GM21367 (cell line): ENCODE measurements at regions not wholly inside any gene's neighbourhood (a gene's known extent, or its start where the extent isn't known, plus 50 kb on each side); places are given as distances from the start of the nearest gene placed in this dataset.

ENCODE experiments used
- ATAC-seq: cut with Tn5 transposase; IDR thresholded peaks from one replicate; pipeline ENCODE4 v1.9.1; 2021; ENCODE audit not compliant: unreplicated experiment

DNA sequence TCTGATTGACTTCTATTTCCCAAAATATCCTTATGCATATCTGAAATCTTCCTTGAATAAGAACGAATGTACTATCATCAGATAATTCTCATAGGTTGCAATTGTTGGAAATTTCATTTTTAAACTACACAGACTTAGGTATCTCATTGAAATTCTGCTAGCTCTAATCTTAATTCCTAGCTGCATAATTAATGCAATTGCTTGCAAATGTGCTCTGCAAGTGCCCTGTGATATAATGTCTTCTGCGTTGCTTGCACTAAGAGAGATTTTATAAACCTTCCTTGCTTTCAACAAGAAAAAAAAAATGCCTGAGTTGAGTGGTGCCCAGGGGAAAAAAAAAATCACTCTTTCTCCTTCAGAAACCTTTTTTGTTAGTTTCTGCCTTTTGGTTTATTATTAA lies 354.9 kb downstream of the TFAP2A start:
- ATAC-seq: no peak

DNA sequence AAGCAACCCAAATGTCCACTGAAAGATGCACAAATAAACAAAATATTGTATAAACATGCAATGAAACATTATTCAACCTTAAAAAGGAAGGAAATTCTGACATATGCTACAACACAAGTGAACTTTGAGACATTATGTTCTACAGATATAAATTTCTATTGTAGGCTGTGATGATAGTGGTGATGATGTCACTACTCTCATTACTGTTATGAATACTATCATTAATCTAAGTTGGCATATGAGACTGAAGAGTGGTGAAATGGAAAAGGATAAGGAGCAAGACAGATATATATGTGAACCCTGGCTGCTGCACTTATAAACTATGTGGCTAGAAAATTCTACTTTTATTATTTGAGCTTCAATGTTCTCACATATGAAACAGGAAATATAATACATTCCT lies 360.2 kb downstream of the TFAP2A start:
- ATAC-seq: no peak

DNA sequence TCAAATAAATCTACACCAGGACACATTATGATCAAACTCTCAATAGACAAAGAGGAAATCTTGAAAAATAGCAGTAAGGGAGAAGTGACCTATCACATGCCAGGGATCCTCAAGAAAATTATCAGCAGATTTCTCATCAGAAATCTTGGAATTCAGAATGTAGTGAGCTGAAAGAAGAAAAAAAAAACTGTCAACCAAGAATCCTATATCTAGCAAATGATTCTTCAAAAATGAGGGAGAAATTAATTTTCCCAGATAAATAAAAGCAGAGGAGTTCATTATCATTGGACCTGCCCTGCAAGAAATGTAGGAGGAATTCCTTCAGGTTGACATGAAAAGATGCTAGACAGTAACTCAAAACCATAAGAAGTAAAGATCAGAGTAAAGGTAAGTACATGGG lies 363.6 kb downstream of the TFAP2A start:
- ATAC-seq: no peak

DNA sequence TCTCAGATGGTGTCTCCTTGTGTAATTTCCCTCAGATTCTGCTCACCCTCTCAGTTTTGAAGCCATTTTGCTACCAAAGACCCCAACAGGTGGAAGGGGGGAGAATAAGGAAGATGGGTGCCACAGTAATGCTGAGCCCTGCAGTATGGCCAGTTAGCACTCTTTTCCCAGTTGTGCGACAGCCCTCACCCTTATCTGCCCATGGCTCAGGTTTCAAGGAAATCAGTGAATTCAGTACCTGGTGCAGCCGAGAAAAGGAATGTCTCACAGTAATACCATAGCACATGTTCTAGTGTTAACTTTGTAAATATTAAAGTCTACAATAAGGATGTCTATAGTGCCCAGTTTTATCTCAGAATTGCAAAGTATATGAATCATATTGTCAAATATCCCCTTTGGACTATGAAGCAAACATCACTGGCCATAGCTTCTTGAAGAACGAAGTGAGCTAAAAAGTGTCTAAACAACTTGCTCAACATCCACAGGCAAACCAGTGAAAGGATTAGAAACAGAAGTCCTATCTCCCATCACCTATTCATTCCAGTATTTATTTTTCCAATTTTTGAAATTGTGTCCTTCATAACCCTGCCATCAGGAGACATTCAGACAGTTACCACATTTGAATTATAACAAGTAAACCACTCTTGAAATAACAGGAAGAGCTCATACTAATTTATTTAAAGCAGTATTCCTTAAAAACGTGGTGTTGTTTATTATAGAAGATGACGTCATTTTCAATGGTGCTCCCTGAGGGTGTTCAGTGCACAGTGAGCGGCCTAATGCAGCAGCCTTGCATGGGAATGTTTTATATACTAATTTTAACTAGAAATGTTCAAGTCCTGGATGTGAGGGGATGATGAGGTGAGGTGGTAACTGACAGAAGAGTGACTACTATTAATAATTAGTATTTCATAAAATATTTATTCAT lies 366.2 kb downstream of the TFAP2A start:
- ATAC-seq: no peak

DNA sequence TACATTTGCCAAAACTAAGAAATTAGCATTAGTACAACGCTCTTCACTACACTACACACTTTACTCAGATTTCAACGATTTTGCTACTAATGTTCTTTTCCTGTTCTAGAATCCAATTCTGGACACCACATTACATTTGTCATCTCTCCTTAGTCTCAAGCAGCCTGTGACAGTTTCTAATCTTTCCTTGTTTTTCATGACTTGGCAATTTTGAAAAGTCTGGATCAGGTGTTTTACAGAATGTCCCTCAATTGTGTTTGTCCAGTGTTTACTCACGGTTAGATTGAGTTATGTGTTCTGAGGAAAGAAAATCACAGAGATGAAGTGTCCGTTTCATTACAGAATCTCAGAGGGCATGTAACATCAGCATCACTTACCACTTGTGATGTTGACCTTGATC lies 372.6 kb downstream of the TFAP2A start:
- no peak for ATAC-seq

DNA sequence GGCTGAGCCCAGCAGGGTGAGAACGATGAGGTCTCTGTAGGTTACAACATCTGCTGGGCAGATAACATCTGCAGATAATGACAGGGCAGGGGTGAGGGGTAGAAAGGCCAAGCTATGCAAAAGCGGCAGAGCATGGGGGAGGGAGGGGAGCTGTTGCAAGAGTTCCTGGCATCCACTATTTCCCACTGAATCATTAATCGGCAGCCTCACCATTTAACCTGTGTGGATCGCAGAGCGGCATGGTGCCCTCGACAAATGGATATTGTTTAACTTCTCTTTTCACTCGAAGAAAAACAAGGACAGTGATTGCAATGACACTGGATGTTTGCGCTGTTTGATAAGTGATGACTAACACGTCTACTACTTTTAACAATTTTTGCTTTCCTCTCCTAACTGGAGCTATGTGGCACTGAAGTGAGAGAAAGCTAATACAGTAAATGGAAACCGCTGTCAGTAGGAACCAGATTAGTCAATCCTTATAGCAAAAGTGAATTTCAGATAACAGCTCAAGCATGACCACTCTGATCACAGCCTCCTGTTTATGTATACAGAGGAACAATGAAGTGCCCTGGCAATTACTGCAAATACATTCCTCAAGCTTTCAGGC lies 381.5 kb downstream of the TFAP2A start:
- ATAC-seq: no peak

DNA sequence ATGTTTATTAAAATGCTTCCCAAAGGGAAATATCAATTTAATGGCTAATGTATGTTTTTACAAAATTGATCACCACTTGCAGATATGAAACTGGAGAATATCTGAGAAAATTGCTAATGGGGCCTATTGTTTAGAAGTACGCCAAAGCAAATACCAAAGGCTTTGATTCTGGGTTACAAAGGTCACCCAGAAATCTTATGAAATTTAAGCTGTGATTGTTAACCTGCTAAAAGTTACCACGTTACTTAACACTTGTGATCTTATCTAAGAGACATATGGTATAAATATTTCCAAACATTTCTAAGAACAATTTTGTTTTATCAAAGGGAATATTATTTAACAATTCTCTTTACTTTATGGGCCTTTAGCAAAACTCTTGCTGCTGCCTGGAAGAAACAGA lies 383.3 kb downstream of the TFAP2A start:
- ATAC-seq: no peak

DNA sequence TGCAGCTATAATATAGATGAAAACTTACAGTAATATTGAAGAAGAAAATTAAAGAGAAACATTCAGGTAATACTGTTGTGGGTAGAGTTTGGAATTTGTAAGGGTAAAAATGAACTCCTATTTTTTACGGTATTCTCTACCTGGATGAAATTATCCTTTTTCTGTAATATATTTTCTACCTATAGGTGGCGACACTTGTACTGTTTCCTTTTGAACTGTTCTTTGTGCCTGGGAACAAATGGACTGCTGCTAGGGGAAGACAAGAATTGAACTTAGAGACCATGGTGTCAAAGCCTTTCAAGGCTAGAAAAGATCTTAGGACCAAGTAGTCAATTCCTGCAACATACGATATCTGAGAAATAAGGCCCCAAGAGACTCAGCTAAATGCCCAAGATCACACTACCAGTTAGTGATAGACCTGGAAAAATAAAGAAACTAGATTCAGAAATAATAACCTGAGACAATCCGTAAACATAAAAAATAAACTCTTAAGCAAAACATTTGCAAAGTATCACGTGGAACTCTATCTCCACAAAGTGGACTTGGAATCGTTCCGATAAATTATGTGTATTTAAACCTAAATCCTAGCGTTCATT lies 383.8 kb downstream of the TFAP2A start:
- ATAC-seq: no peak

DNA sequence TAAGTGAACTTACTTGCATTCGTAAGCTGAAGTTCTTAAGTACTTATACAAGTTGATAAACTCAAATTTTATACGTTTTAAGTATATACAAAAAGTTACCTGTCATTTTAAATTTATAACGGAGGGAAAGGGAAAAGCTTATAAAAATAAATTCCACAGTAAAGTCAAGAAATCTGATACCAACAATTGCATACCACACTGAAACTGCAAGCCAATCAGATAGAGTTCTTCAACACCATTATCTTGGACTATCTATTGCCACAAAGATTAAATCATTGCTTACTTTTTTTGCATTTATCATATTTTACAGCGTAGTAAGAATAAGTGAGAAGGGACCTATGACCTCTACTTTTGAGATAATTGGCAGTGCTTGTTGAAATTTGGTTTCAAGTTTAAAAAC lies 386.7 kb downstream of the TFAP2A start:
- ATAC-seq: no peak

DNA sequence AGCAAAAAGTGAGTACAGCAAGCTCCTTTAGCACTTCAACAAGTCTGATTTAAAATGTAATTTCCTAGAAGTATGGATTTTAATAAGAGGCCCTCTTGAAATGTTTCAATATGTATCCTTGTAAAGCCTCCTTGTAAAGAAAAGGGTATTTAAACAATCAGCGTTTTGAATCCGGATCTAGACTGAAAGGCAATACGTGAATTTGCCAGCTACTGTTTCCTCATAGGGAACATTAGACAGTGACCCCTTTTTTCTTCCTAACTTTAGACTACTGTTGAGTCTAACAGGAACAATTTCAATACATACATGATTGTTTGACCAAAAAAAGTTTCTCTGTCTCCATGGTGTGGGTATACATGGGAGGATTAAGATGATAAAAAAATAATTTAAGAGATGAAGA lies 395.0 kb downstream of the TFAP2A start:
- ATAC-seq: no peak

DNA sequence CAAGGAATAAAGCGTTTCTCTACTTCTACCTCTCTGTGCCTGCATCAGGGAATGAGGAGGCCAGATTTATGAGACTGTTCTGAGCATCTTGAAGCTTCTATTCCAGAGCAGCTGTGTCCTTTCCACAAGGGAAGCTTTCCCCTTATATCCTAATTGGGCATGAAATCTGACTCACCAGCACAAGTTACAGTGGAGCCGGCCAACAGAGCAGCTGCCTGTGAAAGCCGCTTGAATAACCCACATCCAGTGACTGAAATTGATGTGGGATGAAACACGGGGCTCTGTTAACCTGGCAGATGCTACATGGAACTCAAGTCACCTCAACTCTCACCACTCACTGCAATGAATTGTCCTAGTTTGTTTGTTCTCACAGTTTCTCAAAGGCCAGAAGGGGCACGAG lies 400.3 kb downstream of the TFAP2A start:
- no peak for ATAC-seq

DNA sequence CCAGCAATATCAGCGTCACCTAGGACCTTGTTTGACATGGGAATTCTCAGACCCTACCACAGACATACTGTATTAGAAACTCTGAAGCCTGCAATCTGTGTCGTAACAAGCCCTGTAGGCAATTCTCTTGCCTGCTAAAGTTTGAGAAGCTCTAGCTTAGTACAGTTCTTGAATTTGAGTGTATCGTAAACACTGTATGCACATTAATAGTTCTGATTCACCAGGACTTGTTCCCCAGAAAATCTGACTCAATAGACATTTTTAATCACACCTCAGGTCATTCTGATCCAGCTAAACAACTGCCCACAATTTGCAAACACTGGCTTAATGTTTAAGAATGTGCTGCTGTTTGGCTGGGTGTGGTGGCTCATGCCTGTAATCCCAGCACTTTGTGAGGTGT lies 414.3 kb downstream of the TFAP2A start:
- no peak for ATAC-seq

DNA sequence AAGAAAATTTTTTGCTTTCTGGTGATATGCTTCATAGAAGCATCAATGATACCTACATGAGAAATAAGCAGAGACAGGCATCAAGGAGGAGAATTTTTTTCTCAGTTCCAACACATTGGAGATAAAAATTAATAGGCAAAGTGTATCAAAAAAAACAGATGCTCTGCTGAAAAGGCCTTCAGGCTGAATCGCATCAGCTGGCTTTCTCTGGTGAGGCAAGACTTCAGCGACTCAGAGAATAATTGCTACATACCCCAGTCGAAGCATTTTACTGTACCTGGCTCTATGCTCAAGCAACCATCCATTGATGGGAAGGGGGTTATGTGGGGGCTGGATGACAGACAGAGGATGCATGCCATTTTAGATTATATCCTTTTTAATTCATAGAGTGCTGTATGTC lies 415.1 kb downstream of the TFAP2A start:
- ATAC-seq: no peak

DNA sequence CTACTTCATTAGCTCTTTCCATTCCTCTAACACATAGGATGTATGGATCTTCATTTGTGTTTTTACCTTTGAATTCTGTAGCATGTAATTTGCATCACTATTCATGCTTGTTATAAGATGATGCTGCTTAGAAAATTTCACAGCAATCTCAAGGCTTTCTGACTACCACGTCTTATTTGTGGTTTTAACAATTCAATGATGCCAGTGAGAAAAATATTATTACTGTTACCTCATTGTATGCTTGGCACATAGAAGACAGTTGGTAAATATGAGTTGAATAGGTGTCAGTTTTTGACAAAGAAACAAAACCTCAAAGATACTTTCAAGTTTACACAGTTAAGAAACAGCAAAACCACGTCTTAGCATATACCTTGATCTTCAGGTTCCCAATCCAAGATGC lies 428.6 kb downstream of the TFAP2A start:
- no peak for ATAC-seq

DNA sequence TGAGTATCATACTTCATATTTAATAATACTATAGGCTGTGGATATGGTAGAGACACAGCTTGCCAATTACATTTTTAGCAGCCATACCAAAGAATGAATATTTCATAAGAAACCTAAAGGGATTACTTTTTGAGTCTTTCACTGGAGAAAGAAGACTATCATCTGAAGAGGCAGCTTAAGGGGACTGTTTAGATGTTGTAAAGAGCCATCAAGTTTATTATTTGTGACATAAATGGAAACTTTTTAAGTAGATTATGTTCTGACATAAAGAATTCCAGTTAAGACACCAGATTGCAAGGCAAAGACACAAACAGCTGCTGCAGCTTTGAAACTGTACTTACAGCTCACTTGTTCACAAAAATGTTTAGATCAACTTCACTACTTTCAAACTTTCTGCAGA lies 429.4 kb downstream of the TFAP2A start:
- ATAC-seq: no peak

DNA sequence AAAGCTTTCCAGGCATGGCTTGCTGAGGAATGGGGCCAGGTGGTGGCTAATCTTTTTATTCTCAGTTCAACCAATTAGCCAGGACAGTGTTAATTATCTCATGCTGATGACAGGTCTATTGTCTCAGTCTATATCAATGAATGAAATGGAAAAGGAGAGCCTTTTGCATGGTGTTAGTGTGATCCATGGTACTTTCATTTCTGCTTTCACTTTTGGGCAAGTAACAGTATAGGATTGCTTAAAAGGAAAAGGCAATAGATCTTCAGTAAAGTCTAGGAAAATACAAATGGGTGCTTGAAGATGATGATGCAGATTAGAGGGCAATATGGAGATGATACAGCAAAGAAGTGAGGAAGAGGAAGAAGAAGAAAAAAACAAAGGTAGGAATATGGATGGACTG lies 430.3 kb downstream of the TFAP2A start:
- no peak for ATAC-seq

DNA sequence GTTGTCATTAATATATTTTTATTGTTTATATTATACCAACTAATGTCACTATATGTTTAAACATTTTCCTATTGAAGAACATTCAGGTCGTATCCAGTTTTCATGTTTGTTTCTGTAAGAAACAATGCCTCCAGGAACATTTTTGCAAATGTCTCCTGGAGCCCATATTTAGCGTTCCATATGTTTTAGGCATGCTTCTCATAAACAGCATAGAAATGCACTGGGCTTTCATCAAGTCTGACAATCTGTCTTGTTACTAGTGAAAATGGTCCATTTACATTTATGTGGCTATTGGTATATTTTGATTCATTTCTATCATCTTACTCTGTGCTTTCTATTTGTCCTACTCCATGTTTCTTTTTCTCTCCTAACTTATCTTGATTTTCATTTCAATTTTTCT lies 431.7 kb downstream of the TFAP2A start:
- ATAC-seq: no peak

DNA sequence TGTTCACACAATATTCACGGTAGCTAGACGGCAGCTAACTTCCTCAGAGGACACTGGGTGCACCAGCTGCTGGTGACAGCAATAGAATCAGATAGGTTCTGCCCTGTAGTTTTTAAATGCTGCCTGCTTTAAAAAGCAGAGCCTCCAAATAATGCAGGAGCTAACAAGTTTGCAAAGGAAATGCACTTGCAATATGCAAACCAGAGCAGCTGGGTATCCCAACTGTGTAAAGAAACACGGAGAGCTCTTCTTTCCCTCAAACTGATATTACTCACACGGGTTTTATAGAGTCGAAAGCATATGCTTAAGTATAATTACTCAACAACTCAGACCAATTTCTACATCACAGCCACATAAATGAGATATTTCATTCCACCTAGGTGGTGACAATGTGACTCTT lies 432.7 kb downstream of the TFAP2A start:
- ATAC-seq: no peak

DNA sequence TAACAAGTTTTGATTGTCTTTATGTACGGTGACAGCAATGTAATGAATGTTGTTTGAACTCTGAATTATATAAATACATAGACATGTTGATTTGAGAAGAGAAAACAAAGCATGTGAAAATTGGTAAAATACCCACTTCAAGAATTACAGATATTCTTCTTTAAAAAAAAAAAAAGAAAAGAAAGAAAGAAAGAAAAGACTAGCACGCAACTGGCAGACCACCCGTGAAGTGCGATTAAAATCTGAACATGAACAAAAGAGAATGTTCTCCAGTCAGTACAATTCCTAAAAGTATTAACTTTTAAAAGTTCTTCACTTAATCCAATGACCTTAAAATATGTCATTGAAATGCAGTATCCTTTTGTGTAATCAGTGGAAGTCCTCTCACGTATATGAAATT lies 434.9 kb downstream of the TFAP2A start:
- no peak for ATAC-seq

DNA sequence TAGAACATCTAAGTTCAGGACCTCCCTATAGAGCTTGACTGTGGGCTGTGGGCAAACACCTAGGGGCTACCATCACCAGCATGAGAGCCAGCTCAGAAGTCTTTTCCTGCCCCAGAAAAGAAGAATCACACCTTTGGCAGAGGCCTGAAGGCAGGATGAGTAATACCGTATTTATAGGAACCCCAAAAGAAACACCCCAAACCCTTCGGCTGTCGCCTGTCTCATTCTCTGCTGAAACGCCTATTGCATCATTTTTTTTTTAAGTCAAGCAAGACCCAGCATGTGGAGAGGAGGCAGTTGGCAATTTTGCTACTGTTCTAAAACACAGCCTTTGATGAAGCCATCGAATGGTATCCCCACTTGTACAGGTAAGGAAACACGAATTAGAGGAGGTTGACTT lies 436.4 kb downstream of the TFAP2A start:
- ATAC-seq: no peak

DNA sequence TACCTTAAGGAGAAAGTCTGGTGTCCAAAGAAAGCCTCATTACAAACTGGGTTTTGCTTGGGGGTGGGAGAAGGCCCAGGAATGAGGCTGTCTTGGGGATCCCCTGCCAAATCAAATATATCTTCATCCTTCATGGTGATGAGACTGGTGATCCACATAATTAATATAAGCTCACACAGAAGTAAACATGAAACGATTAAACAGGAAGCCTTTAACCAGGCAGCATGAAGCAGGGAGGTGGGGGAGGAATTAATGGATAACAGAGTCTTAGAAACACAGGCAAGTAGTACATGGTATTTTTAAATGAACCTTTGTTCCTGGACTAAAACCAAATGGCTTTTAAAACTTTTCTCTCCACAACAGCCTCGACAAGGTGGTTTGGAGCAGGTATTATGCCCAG lies 437.5 kb downstream of the TFAP2A start:
- ATAC-seq: no peak

DNA sequence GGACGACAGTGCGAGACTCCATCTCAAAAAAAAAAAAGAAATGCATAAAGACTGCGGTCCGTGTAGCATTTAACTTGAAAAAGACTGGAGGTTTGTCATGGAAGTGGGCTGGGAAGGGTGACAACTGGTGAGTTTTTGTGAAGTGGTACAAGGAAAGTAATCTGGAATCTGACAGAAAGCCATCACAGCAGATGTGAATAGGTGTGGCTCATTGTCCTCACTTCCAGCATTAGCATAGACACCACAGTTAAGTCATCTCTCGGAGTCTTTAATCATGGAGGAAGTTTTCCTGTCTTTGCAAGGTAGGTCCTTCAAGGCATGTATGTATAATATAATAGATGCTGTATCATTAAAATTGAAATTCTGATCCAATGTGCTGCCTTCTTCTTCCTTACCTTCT lies 453.2 kb downstream of the TFAP2A start:
- no peak for ATAC-seq
